Panc1 (cell line): ENCODE measurements at regions not wholly inside any gene's neighbourhood (a gene's known extent, or its start where the extent isn't known, plus 50 kb on each side); places are given as distances from the start of the nearest gene placed in this dataset.

Experiments
- ATAC-seq: fragments of 200-7000 bp; cut with Tn5 transposase; 2 replicates; pipeline ENCODE4 v1.9.1; 2020; ENCODE audit warnings: mild to moderate bottlenecking, moderate library complexity
- BruUV-seq: library from RNA; stranded (reverse); fragments of 400-500 nt; replicated peaks from 2 replicates; lab custom pipeline; 2021; lab: Mats Ljungman, UMichigan
- CTCF ChIA-PET: fragments of 300-600 bp; sonication (Branson Sonifier 250); formaldehyde crosslinking; loops from one replicate; lab custom pipeline; 2022; ENCODE audit warnings: antibody characterized with exemption; lab: Charles Lee
- POLR2A ChIA-PET: fragments of 300-600 bp; sonication (Branson Sonifier 250); formaldehyde crosslinking; loops from one replicate; lab custom pipeline; 2022; ENCODE audit warnings: antibody characterized with exemption; lab: Charles Lee
- DNase-seq: peaks from one replicate; pipeline ENCODE4 v3.0.0-alpha.2; 2010; ENCODE audit warnings: low read depth, low spot score
- H3K27ac ChIP-seq: 2 replicates; pipeline ENCODE4 v1.5.1; 2011; ENCODE audit warnings: mild to moderate bottlenecking, low read length, inconsistent platforms
- H3K27me3 ChIP-seq: fragments of 200-500 bp; sonication (Bioruptor generic); 2 replicates; pipeline ENCODE4 v1.6.0; 2014; ENCODE audit warnings: low read length, inconsistent platforms; ENCODE audit not compliant: control insufficient read depth, insufficient read depth
- H3K36me3 ChIP-seq: fragments of 200-500 bp; sonication (Bioruptor generic); 2 replicates; pipeline ENCODE4 v1.5.1; 2014; ENCODE audit warnings: inconsistent platforms, mild to moderate bottlenecking, low read length, moderate library complexity; ENCODE audit not compliant: control insufficient read depth, insufficient read depth
- H3K4me1 ChIP-seq: 2 replicates; pipeline ENCODE4 v1.5.1; 2011; ENCODE audit warnings: inconsistent platforms, mild to moderate bottlenecking, low read length, moderate library complexity; ENCODE audit not compliant: control insufficient read depth, insufficient read depth
- H3K4me3 ChIP-seq, 2 experiments: 2 replicates each; pipeline ENCODE4 v1.5.1; 2011 to 2012; ENCODE audit warnings: low read depth in 2 of 2, low read length in 2 of 2, mild to moderate bottlenecking in 2 of 2, inconsistent platforms in 1 of 2, moderate library complexity in 1 of 2
- H3K9me3 ChIP-seq: fragments of 200-500 bp; sonication (Bioruptor generic); 2 replicates; pipeline ENCODE4 v1.5.1; 2014; ENCODE audit warnings: low read depth, mild to moderate bottlenecking, inconsistent platforms, low read length, moderate library complexity; ENCODE audit not compliant: control insufficient read depth, insufficient read depth
- CTCF ChIP-seq: fragments of 450-650 bp; IDR thresholded peaks from 2 replicates; pipeline ENCODE4 v1.5.1; 2017; ENCODE audit warnings: mild to moderate bottlenecking
- POLR2AphosphoS5 ChIP-seq: IDR thresholded peaks from 2 replicates; pipeline ENCODE4 v1.6.1; 2012; ENCODE audit warnings: mild to moderate bottlenecking, low read depth, low read length, moderate library complexity
- REST ChIP-seq, 2 experiments: IDR thresholded peaks; 2 replicates each; pipeline ENCODE4 v1.6.1; 2011 to 2012; ENCODE audit warnings: low read depth in 2 of 2, control low read depth in 1 of 2, low read length in 1 of 2, mild to moderate bottlenecking in 1 of 2, moderate library complexity in 1 of 2; ENCODE audit not compliant: insufficient read depth in 1 of 2
- SIN3A ChIP-seq: IDR thresholded peaks from 2 replicates; pipeline ENCODE4 v1.6.1; 2012; ENCODE audit warnings: low read depth, mild to moderate bottlenecking, low read length, moderate library complexity, borderline replicate concordance; ENCODE audit not compliant: insufficient read depth
- TCF7L2 ChIP-seq: IDR thresholded peaks from 2 replicates; pipeline ENCODE4 v1.6.1; 2011; ENCODE audit warnings: mild to moderate bottlenecking, low read depth, low read length, inconsistent platforms
- in situ Hi-C: cut with HindIII; loops from 2 replicates; pipeline ENCODE4 v1.10.0; 2016; ENCODE audit warnings: low sequenced_read_pairs, low pct_unique_long_range_greater_than_20kb
- intact Hi-C: fragments of 100-400 bp; cut with micrococcal nuclease; formaldehyde crosslinking; loops from one replicate; pipeline ENCODE4 v1.10.0; 2022; ENCODE audit not compliant: unreplicated experiment

- TF ChIP-seq TCF7L2 (no peak), POLR2AphosphoS5 (no peak), SIN3A (no peak), CTCF (no peak), REST (IDR thresholded peaks at IDR 0.05; ENCODE audit: insufficient read depth in 1 of 2, low read depth in 2 of 2, low read length in 1 of 2) (no peak)
- no TSS peak for BruUV-seq
- POLR2A ChIA-PET: no interaction called here
- no peaks in the 10 kb centered on the region for H3K9me3 ChIP-seq
- no peaks in the 10 kb centered on the region for H3K4me1 ChIP-seq
- intact Hi-C loops: no loop called here
- H3K4me3 ChIP-seq: no peak overlapping the region
- no peak overlapping the region for H3K27ac ChIP-seq
- CTCF ChIA-PET: no interaction called here
- no peak for DNase-seq
- no peak for ATAC-seq
- H3K36me3 ChIP-seq: no peaks in the 10 kb centered on the region
- in situ Hi-C loops: no loop called here
- H3K27me3 ChIP-seq: no peaks in the 10 kb centered on the region
Observed at GRCh38 chr16:66036793-66037715, 329.4 kb upstream of the CDH5 start.

DNA sequence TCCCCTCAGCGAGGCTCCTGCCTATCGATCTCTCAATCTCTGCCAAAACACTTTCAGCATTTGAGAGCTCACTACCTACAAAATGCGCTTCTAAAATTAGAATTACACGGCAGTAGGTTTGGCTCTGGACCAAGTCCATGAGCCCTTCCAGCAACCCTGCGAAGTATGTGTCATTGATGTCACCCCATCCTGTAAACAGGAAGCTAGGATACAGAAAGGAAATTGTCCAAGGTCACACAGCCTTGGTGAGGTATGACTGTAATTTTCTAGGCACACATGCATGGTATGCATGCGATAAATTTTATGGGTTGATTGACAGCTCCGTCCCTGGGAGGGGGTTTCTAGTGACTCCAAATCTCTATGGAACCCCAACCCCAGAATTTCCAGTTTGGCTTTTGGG lies 330.3 kb upstream of the CDH5 start:
- BruUV-seq: no TSS peak
- in situ Hi-C loops: no loop called here
- intact Hi-C loops: no loop called here
- no peak overlapping the region for H3K27ac ChIP-seq
- no peak for ATAC-seq
- POLR2A ChIA-PET: no interaction called here
- H3K27me3 ChIP-seq: no peaks in the 10 kb centered on the region
- no peaks in the 10 kb centered on the region for H3K9me3 ChIP-seq
- H3K4me1 ChIP-seq: no peaks in the 10 kb centered on the region
- CTCF ChIA-PET: no interaction called here
- H3K4me3 ChIP-seq: no peak overlapping the region
- TF ChIP-seq SIN3A (no peak), REST (IDR thresholded peaks at IDR 0.05; ENCODE audit: insufficient read depth in 1 of 2, low read depth in 2 of 2, low read length in 1 of 2) (no peak)
- DNase-seq: no peak
- no peaks in the 10 kb centered on the region for H3K36me3 ChIP-seq
